Sigmoid colon (tissue), 3 donors: ENCODE measurements at regions not wholly inside any gene's neighbourhood (a gene's known extent, or its start where the extent isn't known, plus 50 kb on each side); places are given as distances from the start of the nearest gene placed in this dataset.

Source experiments
- CTCF ChIP-seq, 4 experiments: fragments of 450-650 bp in 3 of 4; fragments of 200-600 bp in 1 of 4; IDR thresholded peaks; one replicate each; pipeline ENCODE4 v1.5.1; 2016 to 2019; ENCODE audit warnings: antibody characterized with exemption in 4 of 4, mild to moderate bottlenecking in 3 of 4, moderate library complexity in 2 of 4
- POLR2A ChIP-seq, 2 donors: fragments of 450-650 bp; IDR thresholded peaks; one replicate each; pipeline ENCODE4 v1.6.1; 2016; ENCODE audit warnings: antibody characterized with exemption in 2 of 2, mild to moderate bottlenecking in 2 of 2, moderate library complexity in 2 of 2

GRCh38 chr9:7606591-7606990 lies 193.0 kb downstream of the DMAC1 start:
- no peak for TF ChIP-seq CTCF (IDR thresholded peaks at IDR 0.05)
- TF ChIP-seq POLR2A (IDR thresholded peaks at IDR 0.05): no peak
